Vagina (tissue), 2 donors: ENCODE measurements at regions not wholly inside any gene's neighbourhood (a gene's known extent, or its start where the extent isn't known, plus 50 kb on each side); places are given as distances from the start of the nearest gene placed in this dataset.
"Not testable (repeated sequence)": the region's sequence is repeated elsewhere in the genome, so short reads cannot be mapped to it uniquely, and the experiment has no call there.

ENCODE experiments used
- DNase-seq, 2 donors: peaks; one replicate each; pipeline ENCODE4 v3.0.0-alpha.2; 2017; ENCODE audit errors: extremely low spot score in 2 of 2
- H3K27ac ChIP-seq: fragments of 200-600 bp; sonication (generic); one replicate; pipeline ENCODE4 v1.5.1; 2019
- H3K27me3 ChIP-seq: fragments of 200-600 bp; sonication (generic); one replicate; pipeline ENCODE4 v1.5.1; 2019
- H3K36me3 ChIP-seq, 2 donors: fragments of 200-600 bp; sonication (generic); one replicate each; pipeline ENCODE4 v1.5.1; 2017 to 2019
- H3K4me1 ChIP-seq: fragments of 200-600 bp; sonication (generic); one replicate; pipeline ENCODE4 v1.5.1; 2019
- H3K4me3 ChIP-seq, 2 donors: fragments of 200-600 bp; sonication (generic); 1 replicate in 1 of 2; 2 replicates in 1 of 2; pipeline ENCODE4 v1.5.1; 2016 to 2019
- H3K9me3 ChIP-seq: fragments of 200-600 bp; sonication (generic); one replicate; pipeline ENCODE4 v1.5.1; 2019
- CTCF ChIP-seq, 3 experiments: fragments of 450-650 bp in 2 of 3; fragments of 200-600 bp in 1 of 3; sonication (generic) in 1 of 3; IDR thresholded peaks; one replicate each; pipeline ENCODE4 v1.5.1; 2017 to 2019; ENCODE audit warnings: antibody characterized with exemption in 3 of 3, mild to moderate bottlenecking in 2 of 3, moderate library complexity in 2 of 3
- POLR2A ChIP-seq, 2 donors: fragments of 450-650 bp; IDR thresholded peaks; one replicate each; pipeline ENCODE4 v1.6.1; 2017; ENCODE audit warnings: antibody characterized with exemption in 2 of 2, mild to moderate bottlenecking in 2 of 2, moderate library complexity in 2 of 2
- POLR2AphosphoS5 ChIP-seq, 2 donors: sonication (generic); formaldehyde crosslinking; IDR thresholded peaks; one replicate each; pipeline ENCODE4 v1.9.0; 2017; ENCODE audit warnings: antibody characterized with exemption in 2 of 2, mild to moderate bottlenecking in 2 of 2, low read depth in 1 of 2; ENCODE audit not compliant: insufficient read depth in 1 of 2
- intact Hi-C: fragments of 100-400 bp; cut with DNase I; formaldehyde crosslinking; loops from one replicate; pipeline ENCODE4 v1.15.1; 2023

- Histone ChIP-seq H3K36me3 (no peaks in the 10 kb centered on the region), H3K27me3 (no peaks in the 10 kb centered on the region), H3K4me1 (no peaks in the 10 kb centered on the region), H3K9me3 (no peaks in the 10 kb centered on the region), H3K4me3 (no peak overlapping the region), H3K27ac (no peak overlapping the region)
- DNase-seq, result no peak
- TF ChIP-seq CTCF (IDR thresholded peaks at IDR 0.05) (no peak), POLR2AphosphoS5 (IDR thresholded peaks at IDR 0.05; ENCODE audit: insufficient read depth in 1 of 2, low read depth in 1 of 2) (no peak), POLR2A (IDR thresholded peaks at IDR 0.05) (no peak)
- intact Hi-C loops, result no loop called here
Measured at GRCh38 chr4:11821772-11822430, 393.2 kb upstream of the HS3ST1 start.

GRCh38 chr4:11817088-11817487 is 388.4 kb upstream of the HS3ST1 start:
- no peak overlapping the region for H3K27ac ChIP-seq
- no peaks in the 10 kb centered on the region for H3K9me3 ChIP-seq
- no peak for DNase-seq
- H3K4me3 ChIP-seq, result no peak overlapping the region
- intact Hi-C loops, result no loop called here
- no peaks in the 10 kb centered on the region for H3K36me3 ChIP-seq
- no peak for TF ChIP-seq POLR2AphosphoS5 (IDR thresholded peaks at IDR 0.05; ENCODE audit: insufficient read depth in 1 of 2, low read depth in 1 of 2)
- H3K27me3 ChIP-seq, result no peaks in the 10 kb centered on the region
- H3K4me1 ChIP-seq, result no peaks in the 10 kb centered on the region

GRCh38 chr4:11814758-11815157 is 386.1 kb upstream of the HS3ST1 start:
- intact Hi-C loops, result no loop called here
- no peaks in the 10 kb centered on the region for H3K36me3 ChIP-seq
- TF ChIP-seq POLR2AphosphoS5 (IDR thresholded peaks at IDR 0.05; ENCODE audit: insufficient read depth in 1 of 2, low read depth in 1 of 2) (no peak), CTCF (IDR thresholded peaks at IDR 0.05) (no peak), POLR2A (IDR thresholded peaks at IDR 0.05) (no peak)
- H3K4me3 ChIP-seq, result no peak overlapping the region
- no peaks in the 10 kb centered on the region for H3K4me1 ChIP-seq
- H3K27ac ChIP-seq, result no peak overlapping the region
- no peaks in the 10 kb centered on the region for H3K9me3 ChIP-seq
- H3K27me3 ChIP-seq, result no peaks in the 10 kb centered on the region
- no peak for DNase-seq

- no peak for DNase-seq
- H3K9me3 ChIP-seq, result no peaks in the 10 kb centered on the region
Measured at GRCh38 chr4:11813951-11814446, 385.3 kb upstream of the HS3ST1 start.

GRCh38 chr4:11811521-11811920 is 382.8 kb upstream of the HS3ST1 start:
- DNase-seq, H3K4me1 ChIP-seq, H3K27me3 ChIP-seq, H3K9me3 ChIP-seq, H3K4me3 ChIP-seq, H3K36me3 ChIP-seq, H3K27ac ChIP-seq, intact Hi-C loops: not testable (repeated sequence)

More at GRCh38 chr4:11813951-11814446, 385.3 kb upstream of the HS3ST1 start:
- Histone ChIP-seq H3K27me3 (no peaks in the 10 kb centered on the region), H3K27ac (no peak overlapping the region), H3K4me3 (no peak overlapping the region), H3K4me1 (no peaks in the 10 kb centered on the region), H3K36me3 (no peaks in the 10 kb centered on the region)
- intact Hi-C loops, result no loop called here
- TF ChIP-seq POLR2AphosphoS5 (IDR thresholded peaks at IDR 0.05; ENCODE audit: insufficient read depth in 1 of 2, low read depth in 1 of 2) (no peak), POLR2A (IDR thresholded peaks at IDR 0.05) (no peak)

GRCh38 chr4:11805842-11806241 is 377.1 kb upstream of the HS3ST1 start:
- TF ChIP-seq POLR2A (IDR thresholded peaks at IDR 0.05), result no peak
- TF ChIP-seq POLR2AphosphoS5 (IDR thresholded peaks at IDR 0.05; ENCODE audit: insufficient read depth in 1 of 2, low read depth in 1 of 2), result peak in 1 of 2 donors; percentile 13
- no peak overlapping the region for H3K4me3 ChIP-seq
- no peaks in the 10 kb centered on the region for H3K9me3 ChIP-seq
- no peaks in the 10 kb centered on the region for H3K4me1 ChIP-seq
- intact Hi-C loops, result no loop called here
- no peak for DNase-seq
- no peak overlapping the region for H3K27ac ChIP-seq
- no peaks in the 10 kb centered on the region for H3K36me3 ChIP-seq
- no peaks in the 10 kb centered on the region for H3K27me3 ChIP-seq
